Caco-2 (cell line): ENCODE measurements at regions not wholly inside any gene's neighbourhood (a gene's known extent, or its start where the extent isn't known, plus 50 kb on each side); places are given as distances from the start of the nearest gene placed in this dataset.

Experiments used
- BruUV-seq: library from RNA; stranded (reverse); fragments of 400-500 nt; replicated peaks from 2 replicates; lab custom pipeline; 2021; lab: Mats Ljungman, UMichigan
- CTCF ChIA-PET: fragments of 300-600 bp; sonication (Branson Sonifier 250); formaldehyde crosslinking; loops from one replicate; lab custom pipeline; 2022; ENCODE audit warnings: antibody characterized with exemption; lab: Charles Lee
- POLR2A ChIA-PET: fragments of 300-600 bp; sonication (Branson Sonifier 250); formaldehyde crosslinking; loops from one replicate; lab custom pipeline; 2022; ENCODE audit warnings: antibody characterized with exemption; lab: Charles Lee
- DNase-seq, 2 experiments: peaks; one replicate each; pipeline versions ENCODE4 v3.0.0 to v3.0.0-alpha.2; 2020 to 2022
- H3K27me3 ChIP-seq: replicated peaks from 2 replicates; pipeline ENCODE4 v1.6.0; 2011; ENCODE audit warnings: low read length; ENCODE audit not compliant: control insufficient read depth, insufficient read depth
- H3K36me3 ChIP-seq: 2 replicates; pipeline ENCODE4 v1.5.1; 2011; ENCODE audit warnings: low read length; ENCODE audit not compliant: control insufficient read depth, insufficient read depth
- H3K4me1 ChIP-seq: fragments of 250-450 bp; sonication (Bioruptor Pico); 2 replicates; pipeline ENCODE4 v1.5.1; 2020; ENCODE audit warnings: mild to moderate bottlenecking
- H3K4me3 ChIP-seq: 2 replicates; pipeline ENCODE4 v1.5.1; 2011; ENCODE audit warnings: low read depth, mild to moderate bottlenecking, control low read depth, low read length
- H3K9me3 ChIP-seq: fragments of 250-450 bp; sonication (Bioruptor Pico); 2 replicates; pipeline ENCODE4 v1.5.1; 2020; ENCODE audit warnings: mild to moderate bottlenecking, moderate library complexity
- H3K27ac Mint-ChIP-seq: one replicate; pipeline ENCODE4 v1.8.0; 2022; ENCODE audit warnings: mixed read lengths; ENCODE audit not compliant: unreplicated experiment
- H3K27me3 Mint-ChIP-seq: one replicate; pipeline ENCODE4 v1.8.0; 2022; ENCODE audit warnings: mixed read lengths; ENCODE audit not compliant: insufficient read depth, unreplicated experiment
- H3K36me3 Mint-ChIP-seq: one replicate; pipeline ENCODE4 v1.8.0; 2022; ENCODE audit warnings: mild to moderate bottlenecking, mixed read lengths; ENCODE audit not compliant: insufficient read depth, unreplicated experiment
- H3K4me1 Mint-ChIP-seq: one replicate; pipeline ENCODE4 v1.8.0; 2022; ENCODE audit warnings: low read depth, mixed read lengths; ENCODE audit not compliant: unreplicated experiment
- H3K4me3 Mint-ChIP-seq: one replicate; pipeline ENCODE4 v1.8.0; 2022; ENCODE audit warnings: mild to moderate bottlenecking, moderate library complexity, mixed read lengths; ENCODE audit not compliant: unreplicated experiment
- H3K9me3 Mint-ChIP-seq: one replicate; pipeline ENCODE4 v1.8.0; 2022; ENCODE audit warnings: mixed read lengths; ENCODE audit not compliant: unreplicated experiment
- intact Hi-C: fragments of 100-400 bp; cut with micrococcal nuclease; formaldehyde crosslinking; loops from one replicate; pipeline ENCODE4 v1.10.0; 2022; ENCODE audit not compliant: unreplicated experiment
- TF ChIP-seq, protein P1 (sequence below), 2 experiments: fragments of 200-600 bp in 1 of 2; IDR thresholded peaks; 1 replicate in 1 of 2; 2 replicates in 1 of 2; pipeline versions ENCODE4 v1.5.1 to v1.8.0; 2011 to 2022; ENCODE audit warnings: antibody characterized with exemption in 1 of 2, control low read depth in 1 of 2, inconsistent platforms in 1 of 2, low read depth in 1 of 2, low read length in 1 of 2, mild to moderate bottlenecking in 1 of 2, moderate library complexity in 1 of 2; ENCODE audit not compliant: insufficient read depth in 1 of 2, severe bottlenecking in 1 of 2, unreplicated experiment in 1 of 2

DNA sequence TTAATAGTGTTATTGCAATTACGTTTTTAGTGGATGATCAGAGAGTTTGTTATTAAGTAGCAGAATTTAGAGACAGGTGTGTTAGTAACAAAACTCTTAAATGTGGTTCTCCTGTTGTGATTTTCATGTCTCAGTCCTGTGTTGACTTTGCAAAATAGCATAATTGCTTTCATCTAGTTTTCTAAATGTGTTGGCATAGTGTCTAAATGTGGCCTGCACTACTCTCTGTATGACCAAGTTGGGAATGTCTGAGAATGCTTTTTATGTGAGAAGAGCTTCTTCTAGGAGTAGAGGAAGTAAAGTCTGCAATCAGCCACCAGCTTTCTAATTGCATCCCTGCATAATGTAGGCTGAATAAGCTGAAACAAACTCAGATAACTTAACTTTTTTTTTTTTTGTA lies 158.6 kb upstream of the FAT1 start:
- no peak overlapping the region for H3K27ac Mint-ChIP-seq
- ChIA-PET POLR2A (no interaction called here), CTCF (no interaction called here)
- H3K9me3 Mint-ChIP-seq, result no peaks in the 10 kb centered on the region
- H3K4me3 ChIP-seq, result no peak overlapping the region
- no peaks in the 10 kb centered on the region for H3K36me3 ChIP-seq
- H3K36me3 Mint-ChIP-seq, result no peaks in the 10 kb centered on the region
- TF ChIP-seq, protein P1, sequence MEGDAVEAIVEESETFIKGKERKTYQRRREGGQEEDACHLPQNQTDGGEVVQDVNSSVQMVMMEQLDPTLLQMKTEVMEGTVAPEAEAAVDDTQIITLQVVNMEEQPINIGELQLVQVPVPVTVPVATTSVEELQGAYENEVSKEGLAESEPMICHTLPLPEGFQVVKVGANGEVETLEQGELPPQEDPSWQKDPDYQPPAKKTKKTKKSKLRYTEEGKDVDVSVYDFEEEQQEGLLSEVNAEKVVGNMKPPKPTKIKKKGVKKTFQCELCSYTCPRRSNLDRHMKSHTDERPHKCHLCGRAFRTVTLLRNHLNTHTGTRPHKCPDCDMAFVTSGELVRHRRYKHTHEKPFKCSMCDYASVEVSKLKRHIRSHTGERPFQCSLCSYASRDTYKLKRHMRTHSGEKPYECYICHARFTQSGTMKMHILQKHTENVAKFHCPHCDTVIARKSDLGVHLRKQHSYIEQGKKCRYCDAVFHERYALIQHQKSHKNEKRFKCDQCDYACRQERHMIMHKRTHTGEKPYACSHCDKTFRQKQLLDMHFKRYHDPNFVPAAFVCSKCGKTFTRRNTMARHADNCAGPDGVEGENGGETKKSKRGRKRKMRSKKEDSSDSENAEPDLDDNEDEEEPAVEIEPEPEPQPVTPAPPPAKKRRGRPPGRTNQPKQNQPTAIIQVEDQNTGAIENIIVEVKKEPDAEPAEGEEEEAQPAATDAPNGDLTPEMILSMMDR (IDR thresholded peaks at IDR 0.05; ENCODE audit: insufficient read depth in 1 of 2, low read depth in 1 of 2, low read length in 1 of 2, severe bottlenecking in 1 of 2, unreplicated experiment in 1 of 2), result no peak
- DNase-seq, result no peak
- H3K9me3 ChIP-seq, result no peaks in the 10 kb centered on the region
- no peaks in the 10 kb centered on the region for H3K4me1 Mint-ChIP-seq
- intact Hi-C loops, result no loop called here
- no peaks in the 10 kb centered on the region for H3K27me3 Mint-ChIP-seq
- no peak overlapping the region for H3K4me3 Mint-ChIP-seq
- BruUV-seq, result no TSS peak
- no peaks in the 10 kb centered on the region for H3K27me3 ChIP-seq
- H3K4me1 ChIP-seq, result no peaks in the 10 kb centered on the region

DNA sequence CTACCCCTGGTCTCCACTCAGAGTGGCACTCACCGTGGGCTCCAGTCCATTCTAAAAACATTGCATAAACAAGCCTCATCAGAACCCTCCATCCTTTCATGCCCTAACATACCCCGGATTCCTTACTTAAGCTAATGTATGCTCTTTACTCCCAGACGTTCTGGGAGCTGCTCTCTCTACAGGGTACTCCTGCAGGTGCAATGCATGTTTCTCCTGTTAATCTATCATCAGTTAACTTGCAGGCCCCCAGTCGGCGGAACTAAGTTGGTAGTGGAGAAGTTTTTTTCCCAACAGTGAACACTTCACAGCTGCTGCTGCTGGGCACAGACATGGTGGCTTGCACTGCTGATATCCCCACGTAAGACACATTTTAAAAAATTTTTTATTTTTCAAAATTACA lies 161.6 kb upstream of the FAT1 start:
- H3K9me3 Mint-ChIP-seq, result no peaks in the 10 kb centered on the region
- H3K27me3 Mint-ChIP-seq, result no peaks in the 10 kb centered on the region
- TF ChIP-seq, protein P1 (IDR thresholded peaks at IDR 0.05; ENCODE audit: insufficient read depth in 1 of 2, low read depth in 1 of 2, low read length in 1 of 2, severe bottlenecking in 1 of 2, unreplicated experiment in 1 of 2), result no peak
- no TSS peak for BruUV-seq
- no peak for DNase-seq
- ChIA-PET CTCF (no interaction called here), POLR2A (no interaction called here)
- H3K4me1 Mint-ChIP-seq, result no peaks in the 10 kb centered on the region
- Histone ChIP-seq H3K27me3 (no peaks in the 10 kb centered on the region), H3K4me3 (no peak overlapping the region), H3K36me3 (no peaks in the 10 kb centered on the region), H3K4me1 (no peaks in the 10 kb centered on the region), H3K9me3 (no peaks in the 10 kb centered on the region)
- H3K27ac Mint-ChIP-seq, result no peak overlapping the region
- H3K36me3 Mint-ChIP-seq, result no peaks in the 10 kb centered on the region
- H3K4me3 Mint-ChIP-seq, result no peak overlapping the region
- intact Hi-C loops, result no loop called here

DNA sequence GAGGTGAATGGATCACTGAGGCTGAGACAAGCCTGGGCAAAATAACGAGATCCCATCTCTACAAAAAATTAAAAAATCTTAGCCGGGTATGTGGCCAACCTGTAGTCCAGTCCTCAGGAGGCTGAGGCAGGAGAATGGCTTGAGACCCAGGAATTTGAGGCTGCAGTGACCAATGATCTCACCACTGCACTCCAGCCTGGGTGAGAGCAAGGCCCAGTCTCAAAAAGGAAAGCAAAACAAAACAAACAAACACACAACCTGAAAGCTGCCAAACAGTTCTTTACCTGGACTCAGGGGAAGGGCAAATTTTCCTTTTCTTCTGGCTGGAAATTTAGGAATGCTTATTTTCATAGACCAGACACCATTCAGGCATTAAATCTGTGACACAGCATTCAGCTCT lies 163.1 kb upstream of the FAT1 start:
- no peak overlapping the region for H3K4me3 ChIP-seq
- H3K36me3 ChIP-seq, result no peaks in the 10 kb centered on the region
- Mint-ChIP-seq H3K4me3 (no peak overlapping the region), H3K4me1 (no peaks in the 10 kb centered on the region), H3K36me3 (no peaks in the 10 kb centered on the region), H3K9me3 (no peaks in the 10 kb centered on the region), H3K27me3 (no peaks in the 10 kb centered on the region), H3K27ac (no peak overlapping the region)
- H3K27me3 ChIP-seq, result no peaks in the 10 kb centered on the region
- ChIA-PET POLR2A (no interaction called here), CTCF (no interaction called here)
- TF ChIP-seq, protein P1 (IDR thresholded peaks at IDR 0.05; ENCODE audit: insufficient read depth in 1 of 2, low read depth in 1 of 2, low read length in 1 of 2, severe bottlenecking in 1 of 2, unreplicated experiment in 1 of 2), result no peak
- no TSS peak for BruUV-seq
- H3K9me3 ChIP-seq, result no peaks in the 10 kb centered on the region
- no peak for DNase-seq
- no peaks in the 10 kb centered on the region for H3K4me1 ChIP-seq
- intact Hi-C loops, result no loop called here
